Cardiac muscle cell (in vitro differentiated cells and primary cell): ENCODE measurements at regions not wholly inside any gene's neighbourhood (a gene's known extent, or its start where the extent isn't known, plus 50 kb on each side); places are given as distances from the start of the nearest gene placed in this dataset.

Experiments
- DNase-seq, 2 donors: peaks; one replicate each; pipeline versions ENCODE4 v3.0.0 to v3.0.0-alpha.2; 2010 to 2017; ENCODE audit warnings: low read depth in 1 of 2, low spot score in 1 of 2
- H3K27ac ChIP-seq: fragments of 200-600 bp; sonication (generic); 2 replicates; pipeline ENCODE4 v1.5.1; 2016
- H3K27me3 ChIP-seq: fragments of 200-600 bp; sonication (generic); 2 replicates; pipeline ENCODE4 v1.6.0; 2016; ENCODE audit warnings: control low read depth
- H3K36me3 ChIP-seq: fragments of 200-600 bp; sonication (generic); 2 replicates; pipeline ENCODE4 v1.5.1; 2016; ENCODE audit warnings: control low read depth
- H3K4me1 ChIP-seq: fragments of 200-600 bp; sonication (generic); 2 replicates; pipeline ENCODE4 v1.8.1; 2017; ENCODE audit warnings: low read depth, mild to moderate bottlenecking, mixed run types
- H3K4me3 ChIP-seq: fragments of 200-600 bp; sonication (generic); 2 replicates; pipeline ENCODE4 v1.5.1; 2016; ENCODE audit warnings: mild to moderate bottlenecking
- H3K9me3 ChIP-seq: fragments of 200-600 bp; sonication (generic); 2 replicates; pipeline ENCODE4 v1.5.1; 2017; ENCODE audit warnings: low read depth, mild to moderate bottlenecking, control low read depth
- CTCF ChIP-seq: IDR thresholded peaks from 2 replicates; pipeline ENCODE4 v1.5.1; 2012; ENCODE audit warnings: low read depth, mild to moderate bottlenecking, low read length

- H3K27me3 ChIP-seq, result no peaks in the 10 kb centered on the region
- no peak overlapping the region for H3K27ac ChIP-seq
- no peaks in the 10 kb centered on the region for H3K9me3 ChIP-seq
- H3K4me1 ChIP-seq, result no peaks in the 10 kb centered on the region
- no peak overlapping the region for H3K4me3 ChIP-seq
- H3K36me3 ChIP-seq, result no peaks in the 10 kb centered on the region
- no peak for TF ChIP-seq CTCF
- no peak for DNase-seq
These were observed 97.9 kb upstream of the STT3B start for GRCh38 chr3:31434819-31435218.

- H3K27me3 ChIP-seq, result no peaks in the 10 kb centered on the region
- TF ChIP-seq CTCF, result no peak
- H3K4me1 ChIP-seq, result no peaks in the 10 kb centered on the region
- H3K27ac ChIP-seq, result no peak overlapping the region
- no peak overlapping the region for H3K4me3 ChIP-seq
- H3K36me3 ChIP-seq, result no peaks in the 10 kb centered on the region
- no peak for DNase-seq
- no peaks in the 10 kb centered on the region for H3K9me3 ChIP-seq
These were observed 95.9 kb upstream of the STT3B start for GRCh38 chr3:31436830-31437229.

GRCh38 chr3:31438742-31439141, 94.0 kb upstream of the STT3B start:
- no peaks in the 10 kb centered on the region for H3K4me1 ChIP-seq
- no peak overlapping the region for H3K4me3 ChIP-seq
- H3K27me3 ChIP-seq, result no peaks in the 10 kb centered on the region
- no peak for TF ChIP-seq CTCF
- H3K36me3 ChIP-seq, result no peaks in the 10 kb centered on the region
- H3K9me3 ChIP-seq, result no peaks in the 10 kb centered on the region
- H3K27ac ChIP-seq, result no peak overlapping the region
- DNase-seq, result no peak

GRCh38 chr3:31439890-31440750, 92.6 kb upstream of the STT3B start:
- Histone ChIP-seq H3K27ac (no peak overlapping the region), H3K9me3 (no peaks in the 10 kb centered on the region), H3K36me3 (no peaks in the 10 kb centered on the region), H3K27me3 (no peaks in the 10 kb centered on the region), H3K4me3 (no peak overlapping the region), H3K4me1 (no peaks in the 10 kb centered on the region)
- no peak for TF ChIP-seq CTCF
- DNase-seq, result no peak

GRCh38 chr3:31440878-31441277, 91.8 kb upstream of the STT3B start:
- no peaks in the 10 kb centered on the region for H3K9me3 ChIP-seq

More at GRCh38 chr3:31440878-31441277, 91.8 kb upstream of the STT3B start:
- no peak for TF ChIP-seq CTCF
- H3K36me3 ChIP-seq, result no peaks in the 10 kb centered on the region
- no peak overlapping the region for H3K4me3 ChIP-seq
- H3K27me3 ChIP-seq, result no peaks in the 10 kb centered on the region
- no peaks in the 10 kb centered on the region for H3K4me1 ChIP-seq
- no peak overlapping the region for H3K27ac ChIP-seq
- DNase-seq, result no peak
